Astrocyte of the spinal cord (primary cell): ENCODE measurements at regions not wholly inside any gene's neighbourhood (a gene's known extent, or its start where the extent isn't known, plus 50 kb on each side); places are given as distances from the start of the nearest gene placed in this dataset.

Experiments
- DNase-seq: peaks from one replicate; pipeline ENCODE4 v3.0.0; 2011; ENCODE audit warnings: low read depth, low spot score
- H3K4me3 ChIP-seq: 2 replicates; pipeline ENCODE4 v1.5.1; 2011; ENCODE audit warnings: low read depth, mild to moderate bottlenecking, low read length, moderate library complexity
- CTCF ChIP-seq: IDR thresholded peaks from 2 replicates; pipeline ENCODE4 v1.5.1; 2012; ENCODE audit warnings: low read depth, mild to moderate bottlenecking, low read length, inconsistent platforms
- in situ Hi-C: cut with HindIII; loops from 2 replicates; pipeline ENCODE4 v1.10.0; 2017; ENCODE audit warnings: low sequenced_read_pairs

GRCh38 chr7:136635751-136636150 lies 232.7 kb upstream of the CHRM2 start:
- in situ Hi-C loops = no loop called here
- DNase-seq = no peak
- no peak for TF ChIP-seq CTCF
- H3K4me3 ChIP-seq = no peak overlapping the region

- in situ Hi-C loops = no loop called here
- DNase-seq = no peak
- TF ChIP-seq CTCF = no peak
- no peak overlapping the region for H3K4me3 ChIP-seq
These were observed 249.6 kb upstream of the CHRM2 start for GRCh38 chr7:136618818-136619217.

GRCh38 chr7:136617176-136617575 lies 251.3 kb upstream of the CHRM2 start:
- H3K4me3 ChIP-seq = no peak overlapping the region
- DNase-seq = no peak
- in situ Hi-C loops = no loop called here
- TF ChIP-seq CTCF = no peak

GRCh38 chr7:136605532-136606329 lies 262.7 kb upstream of the CHRM2 start:
- in situ Hi-C loops = no loop called here
- DNase-seq = no peak
- no peak overlapping the region for H3K4me3 ChIP-seq
- no peak for TF ChIP-seq CTCF

GRCh38 chr7:136601772-136602171 lies 266.7 kb upstream of the CHRM2 start:
- DNase-seq = no peak
- no peak overlapping the region for H3K4me3 ChIP-seq
- TF ChIP-seq CTCF = no peak
- in situ Hi-C loops = no loop called here

- H3K4me3 ChIP-seq = no peak overlapping the region
- TF ChIP-seq CTCF = no peak
- no peak for DNase-seq
- in situ Hi-C loops = no loop called here
These were observed 268.0 kb upstream of the CHRM2 start for GRCh38 chr7:136600475-136600874.
